WERI-Rb-1 (cell line): ENCODE measurements at regions not wholly inside any gene's neighbourhood (a gene's known extent, or its start where the extent isn't known, plus 50 kb on each side); places are given as distances from the start of the nearest gene placed in this dataset.
"Not testable (repeated sequence)": the region's sequence is repeated elsewhere in the genome, so short reads cannot be mapped to it uniquely, and the experiment has no call there.

Experiments used
- DNase-seq: peaks from one replicate; pipeline ENCODE4 v3.0.0-alpha.2; 2020
- H3K27ac ChIP-seq: fragments of 250-450 bp; sonication (Bioruptor Pico); 2 replicates; pipeline ENCODE4 v1.5.1; 2020; ENCODE audit warnings: mild to moderate bottlenecking, moderate library complexity
- H3K27me3 ChIP-seq: fragments of 250-450 bp; sonication (Bioruptor Pico); 2 replicates; pipeline ENCODE4 v1.5.1; 2021; ENCODE audit warnings: mild to moderate bottlenecking, low read depth, moderate library complexity; ENCODE audit not compliant: insufficient read depth, severe bottlenecking
- H3K36me3 ChIP-seq: fragments of 250-450 bp; sonication (Bioruptor Pico); 2 replicates; pipeline ENCODE4 v1.5.1; 2020; ENCODE audit warnings: mild to moderate bottlenecking, moderate library complexity
- H3K4me3 ChIP-seq: 2 replicates; pipeline ENCODE4 v1.5.1; 2011; ENCODE audit warnings: low read depth, mild to moderate bottlenecking, control low read depth, low read length
- H3K9me3 ChIP-seq: fragments of 250-450 bp; sonication (Bioruptor Pico); 2 replicates; pipeline ENCODE4 v1.5.1; 2021; ENCODE audit warnings: mild to moderate bottlenecking, moderate library complexity; ENCODE audit not compliant: severe bottlenecking
- CTCF ChIP-seq: IDR thresholded peaks from 2 replicates; pipeline ENCODE4 v1.5.1; 2011; ENCODE audit warnings: low read depth, mild to moderate bottlenecking, control low read depth, inconsistent platforms, low read length

DNA sequence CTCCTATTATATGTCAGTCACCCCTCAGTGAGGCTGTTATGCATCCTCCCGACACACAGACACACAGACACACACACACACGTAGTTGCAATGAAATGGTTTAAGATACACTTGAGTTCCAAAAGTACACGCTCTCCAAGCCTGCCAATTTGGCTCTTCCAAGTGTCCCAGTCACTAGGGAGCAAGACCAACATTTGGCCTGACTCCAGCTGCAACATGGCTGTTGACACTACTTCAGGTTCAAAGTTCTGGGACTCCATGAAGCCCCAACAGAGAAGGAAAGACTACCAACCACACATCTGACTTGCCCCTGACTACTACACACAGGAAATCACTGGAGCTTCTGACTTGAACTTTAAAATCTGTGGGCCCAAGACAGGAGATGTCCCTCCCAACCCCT is 128.1 kb upstream of the KCNJ18 start:
- Histone ChIP-seq H3K36me3 (no peaks in the 10 kb centered on the region), H3K4me3 (no peak overlapping the region), H3K27me3 (peaks cover 17% of the 10 kb centered on the region), H3K9me3 (peaks cover 3% of the 10 kb centered on the region), H3K27ac (no peak overlapping the region)
- no peak for DNase-seq
- TF ChIP-seq CTCF = no peak

DNA sequence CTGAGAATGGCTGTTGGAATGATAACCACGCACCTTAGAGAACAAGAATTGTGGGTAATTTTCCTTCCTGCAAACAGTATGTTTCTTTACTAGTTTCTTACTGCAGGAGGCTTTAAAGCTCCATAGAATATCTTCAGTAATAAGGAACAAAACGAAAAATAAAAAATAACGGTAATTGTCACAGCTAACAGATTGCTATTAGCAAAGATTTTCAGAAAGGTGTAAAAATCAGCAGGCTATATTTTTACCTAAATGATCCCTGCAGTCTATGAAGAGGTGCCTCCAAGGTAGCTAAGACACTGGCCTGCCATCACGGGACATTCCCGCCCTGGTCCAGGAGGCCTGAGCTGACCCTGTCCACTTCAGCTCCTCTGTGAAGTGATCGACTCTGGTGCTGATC is 127.6 kb upstream of the KCNJ18 start:
- not testable (repeated sequence) for H3K4me3 ChIP-seq, H3K27ac ChIP-seq, H3K9me3 ChIP-seq, DNase-seq, H3K36me3 ChIP-seq
- peaks cover 17% of the 10 kb centered on the region for H3K27me3 ChIP-seq

GRCh38 chr17:21570427-21570826 is 121.9 kb upstream of the KCNJ18 start:
- not testable (repeated sequence) for DNase-seq, H3K36me3 ChIP-seq, H3K4me3 ChIP-seq, H3K27ac ChIP-seq, H3K9me3 ChIP-seq
- peaks cover 21% of the 10 kb centered on the region for H3K27me3 ChIP-seq

DNA sequence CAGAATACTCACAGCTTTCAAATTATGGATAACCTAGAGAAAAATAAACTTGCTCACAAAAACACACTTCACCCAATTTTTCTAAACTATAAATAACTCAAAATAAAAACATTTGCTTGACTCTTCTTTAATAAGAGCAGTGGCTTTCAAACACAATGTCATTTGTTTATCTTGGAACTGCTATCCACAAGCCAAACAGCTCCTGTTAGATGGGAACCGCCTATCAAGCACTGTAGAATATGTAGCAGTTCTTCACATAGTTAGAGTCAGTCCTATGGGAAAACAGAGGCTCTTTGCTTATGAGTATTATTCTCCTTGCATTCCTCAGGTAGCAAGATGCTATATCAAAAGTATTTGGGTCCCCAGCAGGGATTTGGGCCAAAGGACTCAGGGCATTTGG is 120.2 kb upstream of the KCNJ18 start:
- H3K27me3 ChIP-seq = peaks cover 15% of the 10 kb centered on the region
- H3K9me3 ChIP-seq, DNase-seq, H3K4me3 ChIP-seq, H3K36me3 ChIP-seq, H3K27ac ChIP-seq: not testable (repeated sequence)

DNA sequence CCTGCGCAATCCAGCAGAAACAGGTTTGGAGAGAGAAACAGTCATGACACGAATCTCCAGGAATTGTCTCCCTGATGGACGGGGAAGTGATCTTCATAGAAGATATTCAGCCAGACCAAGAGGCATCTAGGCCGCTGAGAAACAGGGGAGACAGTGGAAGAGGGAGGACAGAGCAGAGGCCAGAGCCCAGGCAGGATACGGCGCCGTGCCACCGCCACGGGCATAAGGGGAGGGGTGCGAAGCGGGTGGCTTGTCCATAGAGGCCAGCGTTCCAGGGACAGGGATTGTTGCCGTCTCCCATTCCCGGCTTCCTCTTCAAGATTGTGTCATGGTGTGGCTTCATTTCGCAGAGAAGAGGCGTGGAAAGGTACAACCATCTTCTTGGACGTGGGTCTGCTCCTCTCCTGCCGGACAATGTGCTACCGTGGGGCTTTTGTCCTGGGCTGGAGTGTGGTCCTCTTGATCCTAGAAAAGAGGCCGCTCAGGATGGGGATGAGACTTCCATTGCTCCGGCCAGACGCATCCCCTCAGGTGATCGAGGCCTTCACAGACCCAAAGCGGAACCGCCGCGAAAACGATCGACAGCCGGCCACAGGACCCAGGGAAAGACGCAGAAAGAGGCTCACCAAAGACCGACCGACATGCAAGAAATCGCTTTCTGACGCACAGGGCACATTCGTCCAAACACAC is 118.9 kb upstream of the KCNJ18 start:
- DNase-seq, H3K27ac ChIP-seq, H3K9me3 ChIP-seq, H3K4me3 ChIP-seq, H3K36me3 ChIP-seq: not testable (repeated sequence)
- peaks cover 15% of the 10 kb centered on the region for H3K27me3 ChIP-seq

- peaks cover 15% of the 10 kb centered on the region for H3K27me3 ChIP-seq
- H3K36me3 ChIP-seq = no peaks in the 10 kb centered on the region
- H3K9me3 ChIP-seq = peaks cover 6% of the 10 kb centered on the region
- no peak for TF ChIP-seq CTCF
- DNase-seq = no peak
- H3K4me3 ChIP-seq = no peak overlapping the region
- no peak overlapping the region for H3K27ac ChIP-seq
Measured at GRCh38 chr17:21573961-21574610, 118.2 kb upstream of the KCNJ18 start.

GRCh38 chr17:21574611-21575255 is 117.6 kb upstream of the KCNJ18 start:
- not testable (repeated sequence) for DNase-seq, H3K36me3 ChIP-seq, H3K4me3 ChIP-seq, H3K27ac ChIP-seq, H3K9me3 ChIP-seq
- peaks cover 15% of the 10 kb centered on the region for H3K27me3 ChIP-seq

GRCh38 chr17:21578783-21579182 is 113.5 kb upstream of the KCNJ18 start:
- DNase-seq, H3K36me3 ChIP-seq, H3K27ac ChIP-seq, H3K9me3 ChIP-seq, H3K4me3 ChIP-seq, H3K27me3 ChIP-seq: not testable (repeated sequence)
